UCSD-AML1 (cell line): ENCODE measurements at regions not wholly inside any gene's neighbourhood (a gene's known extent, or its start where the extent isn't known, plus 50 kb on each side); places are given as distances from the start of the nearest gene placed in this dataset.
"Not testable (repeated sequence)": the region's sequence is repeated elsewhere in the genome, so short reads cannot be mapped to it uniquely, and the experiment has no call there.

Experiments
- DNase-seq: peaks from one replicate; lab custom pipeline; 2025; ENCODE audit not compliant: unreplicated experiment; lab: John Stamatoyannopoulos, UW

DNA sequence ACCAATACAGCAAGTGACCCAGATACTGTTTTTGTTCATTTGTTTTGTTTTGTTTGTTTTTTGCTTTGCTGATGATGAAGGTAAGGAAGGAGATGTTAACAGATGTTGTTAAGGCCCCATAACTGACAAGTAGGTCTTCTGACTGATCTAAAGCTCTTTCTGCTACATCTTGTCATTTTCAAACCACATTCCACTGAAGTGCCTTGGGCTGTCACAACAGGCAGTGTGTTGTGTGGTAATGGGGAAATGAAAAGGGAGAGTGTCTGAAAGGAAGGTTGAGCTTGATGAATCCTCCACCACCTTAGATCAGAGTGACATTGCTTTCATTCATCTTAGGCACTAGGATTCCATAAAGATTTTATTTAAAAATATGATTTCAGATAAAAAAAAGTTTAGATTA, 479.4 kb upstream of the SYNCRIP start:
- no peak for DNase-seq

DNA sequence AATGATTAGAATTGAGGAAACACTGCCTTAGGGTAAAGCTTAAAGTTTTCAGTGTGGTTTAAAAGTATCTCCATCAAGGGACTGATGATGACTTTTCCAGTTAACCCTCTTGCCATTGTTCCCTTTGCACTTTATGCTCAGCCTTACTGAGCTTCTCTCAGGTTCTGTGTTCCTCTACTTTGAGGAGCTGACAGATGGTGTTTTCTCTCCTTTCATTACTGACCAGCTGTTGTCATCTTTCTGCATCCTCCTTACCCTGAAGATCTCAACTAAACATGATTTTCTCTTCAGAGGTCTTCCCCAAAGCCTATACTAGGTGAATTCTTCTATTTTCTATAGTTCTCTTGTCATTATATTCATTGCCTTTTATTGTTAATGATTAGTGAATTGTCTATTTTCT, 475.6 kb upstream of the SYNCRIP start:
- DNase-seq = no peak

DNA sequence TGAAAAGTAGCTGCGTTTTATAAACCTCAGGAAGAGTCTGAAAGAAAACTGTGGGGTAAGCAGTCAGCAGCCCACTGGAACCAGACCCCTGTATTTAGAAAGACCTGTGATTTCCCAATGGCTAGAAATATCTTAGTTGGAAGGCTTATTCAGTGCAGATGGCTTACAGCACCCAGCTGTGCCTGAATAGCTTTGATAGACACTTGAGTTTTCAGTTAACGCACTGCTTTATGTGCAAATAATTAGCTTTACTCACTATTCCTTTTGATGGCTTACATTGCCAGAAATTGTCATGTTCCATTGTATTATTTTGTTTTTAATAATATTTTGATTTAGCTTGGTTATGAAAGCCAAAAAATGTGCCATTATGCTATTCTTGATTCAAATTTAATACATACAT, 465.3 kb upstream of the SYNCRIP start:
- no peak for DNase-seq

DNA sequence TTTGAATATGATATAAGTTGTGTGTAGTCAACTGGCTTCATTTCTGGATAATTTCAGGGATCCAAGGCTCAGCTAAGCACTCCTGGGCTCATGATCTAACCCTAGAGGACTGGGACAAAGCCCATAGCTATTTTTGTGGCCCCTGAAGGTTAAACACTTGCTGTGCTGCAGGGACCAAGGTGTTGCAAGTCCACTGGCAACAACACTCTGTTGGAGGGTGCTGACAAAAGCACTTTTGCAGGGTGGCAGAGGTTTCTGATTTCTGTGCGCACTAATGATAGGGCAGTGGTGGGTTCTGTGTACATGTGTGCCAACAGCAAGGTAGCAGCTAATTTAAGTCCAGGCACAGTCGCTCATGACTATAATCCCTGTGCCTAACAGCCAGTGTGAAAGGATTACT, 445.3 kb upstream of the SYNCRIP start:
- DNase-seq = no peak

DNA sequence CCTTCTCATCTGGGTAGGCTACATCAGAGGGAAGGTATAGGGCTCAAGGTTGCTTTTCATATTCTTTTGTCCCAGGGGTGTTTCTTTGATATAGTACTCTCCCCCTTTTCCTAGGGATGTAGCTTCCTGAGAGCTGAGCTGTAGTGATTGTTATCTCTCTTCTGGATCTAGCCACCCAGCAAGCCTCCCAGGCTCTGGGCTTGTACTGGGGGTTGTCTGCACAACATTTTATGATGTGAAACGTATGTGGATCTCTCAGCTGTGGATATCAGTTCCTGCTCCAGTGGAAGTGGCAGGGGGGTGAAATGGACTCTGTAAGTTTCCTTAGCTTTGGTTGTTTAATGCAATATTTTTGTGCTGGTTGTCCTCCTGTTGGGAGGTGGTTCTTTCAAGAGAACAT, 437.3 kb upstream of the SYNCRIP start:
- no peak for DNase-seq

DNA sequence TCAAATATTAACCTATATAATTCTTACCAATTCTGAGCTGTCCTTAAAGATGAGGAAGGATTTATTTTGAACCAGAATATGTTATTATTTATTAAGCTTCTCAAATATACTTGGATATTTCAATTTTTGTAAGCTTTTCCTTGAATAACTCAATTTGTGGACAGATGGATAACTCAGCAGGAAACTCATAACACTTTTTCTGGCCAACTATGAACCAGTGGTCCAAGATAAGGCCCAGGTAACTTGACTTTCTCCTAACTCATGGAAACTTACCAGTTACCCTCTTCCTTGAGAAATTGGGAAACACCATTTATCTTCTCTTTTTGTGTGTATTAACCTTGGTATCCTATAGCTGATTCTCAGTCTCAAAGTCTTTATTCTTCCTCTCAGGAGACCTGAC, 427.5 kb upstream of the SYNCRIP start:
- no peak for DNase-seq

DNA sequence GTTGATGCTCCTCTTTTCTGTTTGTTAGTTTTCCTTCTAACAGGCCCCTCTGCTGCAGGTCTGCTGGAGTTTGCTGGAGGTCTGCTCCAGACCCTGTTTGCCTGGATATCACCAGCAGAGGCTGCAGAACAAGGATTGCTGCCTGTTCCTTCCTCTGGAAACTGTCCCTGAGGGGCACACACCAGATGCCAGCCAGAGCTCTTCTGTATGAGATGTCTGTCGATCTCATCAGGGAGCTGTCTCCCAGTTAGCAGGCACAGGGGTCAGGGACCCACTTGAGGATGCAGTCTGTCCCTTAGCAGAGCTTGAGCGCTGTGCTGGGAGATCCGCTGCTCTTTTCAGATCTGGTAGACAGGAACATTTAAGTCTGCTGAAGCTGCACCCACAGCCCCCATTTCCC, 422.3 kb upstream of the SYNCRIP start:
- not testable (repeated sequence) for DNase-seq

DNA sequence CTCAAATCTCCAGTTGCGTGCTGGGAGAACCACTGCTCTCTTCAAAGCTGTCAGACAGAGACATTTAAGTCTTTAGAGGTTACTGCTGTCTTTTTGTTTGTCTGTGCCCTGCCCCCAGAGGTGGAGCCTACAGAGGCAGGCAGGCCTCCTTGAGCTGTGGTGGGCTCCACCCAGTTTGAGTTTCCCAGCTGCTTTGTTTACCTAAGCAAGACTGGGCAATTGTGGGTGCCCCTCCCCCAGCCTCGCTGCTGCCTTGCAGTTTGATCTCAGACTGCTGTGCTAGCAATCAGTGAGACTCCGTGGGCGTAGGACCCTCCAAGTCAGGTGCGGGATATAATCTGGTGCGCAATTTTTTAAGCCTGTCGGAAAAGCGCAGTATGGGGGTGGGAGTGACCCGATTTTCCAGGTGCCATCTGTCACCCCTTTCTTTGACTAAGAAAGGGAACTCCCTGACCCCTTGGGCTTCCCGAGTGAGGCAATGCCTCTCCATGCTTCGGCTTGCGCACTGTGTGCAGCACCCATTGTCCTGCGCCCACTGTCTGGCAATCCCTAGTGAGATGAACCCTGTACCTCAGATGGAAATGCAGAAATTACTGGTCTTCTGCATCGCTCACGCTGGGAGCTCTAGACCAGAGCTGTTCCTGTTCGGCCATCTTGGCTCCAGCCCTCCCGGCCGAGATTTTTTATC, 414.8 kb upstream of the SYNCRIP start:
- DNase-seq = not testable (repeated sequence)

DNA sequence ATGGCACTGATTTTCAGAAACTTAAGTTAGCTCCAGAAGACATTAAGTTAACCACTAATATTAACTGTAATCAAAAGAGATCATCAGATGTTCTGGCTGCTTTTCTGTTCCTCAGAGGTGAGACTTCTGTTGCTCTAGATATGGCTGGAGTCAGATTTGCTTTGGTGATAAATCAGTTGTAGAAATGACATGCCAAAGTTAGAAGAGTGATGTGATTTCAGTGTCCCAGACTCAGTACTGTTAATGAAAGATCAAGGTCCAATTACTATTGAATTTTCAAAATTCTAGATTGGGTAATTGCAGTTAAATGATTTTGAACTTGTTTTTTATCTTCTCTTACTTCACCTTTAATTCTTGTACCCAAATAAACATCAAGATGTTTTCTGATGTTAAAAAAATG, 402.4 kb upstream of the SYNCRIP start:
- DNase-seq = no peak

DNA sequence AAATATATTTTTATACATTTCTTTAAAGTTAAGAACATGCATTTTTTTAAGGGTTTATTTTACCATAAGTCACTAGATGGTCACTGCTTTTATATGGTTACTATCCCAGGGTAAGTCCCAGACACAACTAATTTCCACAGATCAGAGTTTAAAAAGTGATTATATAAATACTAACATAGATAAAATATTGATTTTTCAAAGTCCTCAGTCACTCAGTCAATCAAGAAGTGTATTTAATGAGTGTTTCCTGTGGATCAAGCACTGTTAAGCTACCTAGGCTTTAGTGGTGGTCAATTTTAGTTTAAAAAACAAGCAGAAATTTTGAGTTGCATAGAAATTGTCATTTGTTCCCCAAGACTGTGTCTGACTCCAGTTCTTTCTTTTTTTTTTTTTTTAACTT, 399.5 kb upstream of the SYNCRIP start:
- no peak for DNase-seq

DNA sequence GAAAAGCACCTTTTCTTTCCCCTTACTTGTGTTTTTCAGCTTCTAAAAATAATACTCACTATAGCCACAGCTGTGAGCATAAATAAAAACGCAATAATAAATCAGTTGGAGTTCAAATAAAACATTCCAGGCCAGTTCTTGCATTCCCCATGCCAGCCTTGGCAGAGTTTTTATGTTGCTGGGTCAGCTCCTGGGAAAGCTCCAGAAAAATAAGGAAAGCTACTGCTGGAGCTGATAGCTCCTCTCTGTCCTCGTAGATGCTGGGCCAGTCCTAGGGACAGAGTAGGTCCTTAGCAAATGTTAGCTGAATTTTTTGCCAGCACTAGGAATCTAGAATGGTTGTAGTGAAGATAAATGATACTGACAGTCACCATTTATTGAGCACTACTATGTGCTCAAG, 389.0 kb upstream of the SYNCRIP start:
- DNase-seq = no peak

DNA sequence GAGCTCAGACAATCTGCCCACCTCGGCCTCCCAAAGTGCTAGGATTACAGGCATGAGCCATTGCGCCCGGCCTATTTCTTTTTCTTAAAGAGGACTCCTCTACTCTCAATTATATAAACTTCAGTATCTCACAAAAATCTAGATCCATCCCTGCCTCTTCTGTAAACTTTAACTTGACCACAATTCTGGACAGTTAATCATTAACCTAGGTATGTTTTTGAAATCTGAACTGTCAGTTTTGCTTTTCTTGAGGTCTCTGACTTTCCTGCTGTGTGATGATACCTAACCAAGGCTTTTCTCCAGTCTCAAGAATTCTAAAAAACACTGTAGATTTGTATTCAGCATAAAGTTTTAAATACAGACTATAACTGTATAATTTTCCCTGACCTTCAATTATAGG, 388.2 kb upstream of the SYNCRIP start:
- DNase-seq = no peak

DNA sequence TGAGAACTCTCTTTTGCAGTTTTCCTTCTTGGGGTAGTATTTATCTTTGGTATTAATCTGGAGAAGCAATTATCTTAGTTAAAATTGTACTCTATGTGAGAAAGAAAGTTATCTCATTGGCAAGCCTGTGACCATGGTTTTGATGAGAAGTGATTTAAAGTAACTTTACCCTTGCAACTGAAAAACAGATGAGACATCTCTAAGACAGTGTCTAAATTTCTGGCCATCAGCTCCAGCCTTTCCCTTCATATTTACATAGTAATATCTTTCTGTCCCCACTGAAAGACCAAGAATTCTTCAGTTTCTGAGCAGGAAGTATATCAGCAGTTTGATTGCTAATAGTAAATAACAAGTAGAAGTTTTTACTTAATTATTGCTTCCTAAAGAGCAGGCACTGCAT, 386.1 kb upstream of the SYNCRIP start:
- DNase-seq = no peak

DNA sequence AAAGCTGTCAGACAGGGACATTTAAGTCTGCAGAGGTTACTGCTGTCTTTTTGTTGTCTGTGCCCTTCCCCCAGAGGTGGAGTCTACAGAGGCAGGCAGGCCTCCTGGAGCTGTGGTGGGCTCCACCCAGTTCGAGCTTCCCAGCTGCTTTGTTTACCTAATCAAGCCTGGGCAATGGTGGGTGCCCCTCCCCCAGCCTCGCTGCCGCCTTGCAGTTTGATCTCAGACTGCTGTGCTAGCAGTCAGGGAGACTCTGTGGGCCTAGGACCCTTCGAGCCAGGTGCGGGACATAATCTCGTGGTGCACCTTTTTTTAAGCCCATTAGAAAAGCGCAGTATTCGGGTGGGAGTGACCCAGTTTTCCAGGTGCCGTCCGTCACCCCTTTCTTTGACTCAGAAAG, 384.2 kb upstream of the SYNCRIP start:
- DNase-seq = not testable (repeated sequence)

DNA sequence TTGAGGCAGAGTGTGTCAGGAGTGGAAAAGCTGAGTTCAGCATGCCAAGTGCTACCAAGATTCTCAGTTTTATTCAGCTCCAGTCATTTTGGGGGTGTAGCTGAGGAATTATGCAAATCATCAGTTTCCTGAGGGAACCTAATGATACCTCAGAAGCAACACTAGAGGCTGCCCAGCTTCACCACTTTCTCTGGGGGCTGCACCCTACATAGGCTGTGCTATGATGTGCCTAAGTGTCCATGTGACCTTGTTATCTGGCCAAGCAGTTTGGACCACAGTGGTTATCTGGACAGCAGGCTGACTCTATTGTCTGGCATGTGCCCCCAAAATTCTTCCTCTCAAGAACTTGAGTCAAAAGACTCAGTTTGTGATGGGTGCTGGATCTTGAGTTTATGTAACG, 374.6 kb upstream of the SYNCRIP start:
- no peak for DNase-seq

DNA sequence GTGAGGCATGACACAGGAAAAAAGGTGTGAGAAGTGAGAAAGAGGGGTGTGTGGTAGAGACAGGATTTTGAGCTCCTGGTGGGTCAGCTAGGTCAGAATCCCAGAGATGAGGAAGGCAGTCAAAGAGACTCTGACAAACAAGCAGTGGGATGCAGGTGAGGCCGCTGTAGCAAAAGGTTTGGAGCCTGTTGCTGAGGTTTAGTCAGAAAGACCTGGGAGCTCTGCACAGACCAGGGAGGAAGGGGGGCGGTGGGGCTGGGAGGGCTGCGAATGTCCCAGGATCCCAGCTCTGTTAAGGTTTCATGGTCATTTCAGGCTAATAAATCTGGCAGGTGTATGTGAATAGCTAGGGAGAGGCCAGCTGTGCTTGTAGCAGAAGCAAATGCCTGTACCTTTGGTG, 373.9 kb upstream of the SYNCRIP start:
- DNase-seq = no peak

DNA sequence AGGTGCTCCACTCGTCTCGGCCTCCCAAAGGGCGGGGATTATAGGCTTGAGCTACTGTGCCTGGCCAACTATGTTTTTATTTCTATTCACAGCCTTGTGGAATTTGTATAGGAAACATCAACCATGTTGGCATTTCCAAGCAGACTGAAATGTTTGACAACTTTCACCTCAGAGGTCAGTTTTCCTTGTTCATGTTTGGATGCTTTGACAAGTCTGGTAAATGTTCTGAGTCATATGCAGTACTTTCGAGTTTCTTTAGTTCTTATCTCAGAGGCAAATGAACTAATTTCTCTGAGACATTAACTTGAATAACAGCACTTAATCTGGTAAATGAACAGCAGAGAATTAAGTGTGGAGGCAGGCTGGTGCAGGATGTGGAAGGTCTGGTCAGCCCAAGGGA, 373.4 kb upstream of the SYNCRIP start:
- no peak for DNase-seq

DNA sequence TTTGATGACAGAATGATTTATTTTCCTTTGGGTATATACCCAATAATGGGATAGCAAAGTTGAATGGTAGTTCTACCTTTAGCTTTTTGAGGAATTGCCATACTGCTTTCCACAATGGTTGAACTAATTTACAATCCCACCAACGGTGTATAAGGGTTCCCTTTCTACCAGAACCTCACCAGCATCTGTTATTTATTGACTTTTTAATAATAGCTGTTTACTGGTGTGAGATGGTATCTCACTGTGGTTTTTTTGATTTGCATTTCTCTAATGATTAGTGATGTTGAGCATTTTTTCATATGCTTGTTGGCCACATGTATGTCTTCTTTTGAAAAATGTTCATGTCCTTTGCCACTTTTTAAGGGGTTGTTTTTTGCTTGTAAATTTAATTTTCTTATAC, 370.3 kb upstream of the SYNCRIP start:
- DNase-seq = not testable (repeated sequence)

DNA sequence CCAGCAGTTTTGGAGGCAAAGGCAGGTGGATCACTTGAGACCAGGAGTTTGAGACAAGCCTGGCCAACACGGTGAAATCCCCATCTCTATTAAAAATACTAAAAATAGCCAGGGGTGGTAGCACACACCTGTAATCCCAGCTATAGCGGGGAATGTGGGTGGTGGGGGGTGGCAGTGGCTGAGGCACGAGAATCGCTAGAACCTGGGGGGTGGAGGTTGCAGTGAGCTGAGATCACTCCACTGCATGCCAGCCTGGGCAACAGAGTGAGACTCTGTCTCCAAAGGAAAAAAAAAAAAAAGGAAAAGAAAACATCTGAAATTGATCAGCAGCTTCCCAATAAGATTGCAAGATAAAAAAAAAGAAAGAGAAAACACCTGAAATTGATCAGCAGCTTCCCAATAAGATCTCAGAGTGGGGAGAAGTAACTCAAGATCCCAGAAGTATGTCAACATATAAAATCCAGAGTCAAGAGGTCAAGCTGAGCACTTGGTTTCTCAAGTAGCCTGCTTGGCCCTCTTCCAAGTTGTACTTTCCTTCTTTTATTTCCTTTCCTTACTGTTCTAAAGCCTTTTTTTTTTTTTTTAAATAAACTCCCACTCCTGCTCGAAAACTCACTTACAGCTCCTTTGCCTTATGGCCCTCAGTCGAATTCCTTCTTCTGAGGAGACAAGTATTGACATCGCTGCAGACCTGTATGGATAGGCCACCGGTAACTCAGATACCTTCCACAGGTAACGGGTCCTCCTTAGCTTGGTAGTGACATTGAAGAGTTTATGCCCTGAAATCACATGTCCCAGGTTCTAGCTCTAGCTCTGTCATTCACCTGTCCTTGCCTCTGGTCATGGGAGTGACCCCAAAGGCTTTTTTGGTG, 368.5 kb upstream of the SYNCRIP start:
- no peak for DNase-seq

DNA sequence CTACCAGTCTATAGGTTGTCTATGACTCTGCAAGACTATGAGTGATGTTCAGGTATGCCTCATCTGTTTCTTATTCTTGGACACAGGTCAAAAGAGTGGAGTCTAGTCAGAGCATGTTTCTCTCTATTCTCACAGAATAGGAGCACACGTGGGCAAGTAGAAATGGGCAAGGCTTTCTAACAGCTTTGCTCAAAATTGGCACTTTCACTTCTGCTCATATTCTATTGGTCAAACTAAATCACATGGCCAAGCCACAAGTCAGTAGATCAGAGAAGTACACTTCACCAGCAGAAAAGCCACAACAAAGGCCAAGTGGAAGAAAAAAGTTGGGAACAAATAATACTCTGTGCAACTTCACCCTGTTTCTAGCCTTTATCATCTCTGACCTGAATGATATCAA, 354.5 kb upstream of the SYNCRIP start:
- DNase-seq = no peak

DNA sequence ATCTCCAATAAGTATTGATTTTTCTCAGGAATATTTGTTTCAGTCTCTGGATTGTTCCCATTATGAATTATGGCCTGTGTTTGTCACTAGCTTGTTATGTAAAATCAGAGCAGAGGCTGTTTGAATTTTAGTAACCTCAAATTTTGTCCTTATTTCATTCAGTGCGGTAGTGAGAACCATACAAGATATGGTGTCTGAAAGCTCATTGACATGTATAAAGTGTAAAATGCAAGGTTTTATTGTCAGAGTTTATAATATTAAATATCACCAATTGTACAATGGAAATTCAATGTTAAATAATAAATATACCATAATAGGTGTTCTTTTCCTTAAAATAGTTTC, 353.3 kb upstream of the SYNCRIP start:
- no peak for DNase-seq

DNA sequence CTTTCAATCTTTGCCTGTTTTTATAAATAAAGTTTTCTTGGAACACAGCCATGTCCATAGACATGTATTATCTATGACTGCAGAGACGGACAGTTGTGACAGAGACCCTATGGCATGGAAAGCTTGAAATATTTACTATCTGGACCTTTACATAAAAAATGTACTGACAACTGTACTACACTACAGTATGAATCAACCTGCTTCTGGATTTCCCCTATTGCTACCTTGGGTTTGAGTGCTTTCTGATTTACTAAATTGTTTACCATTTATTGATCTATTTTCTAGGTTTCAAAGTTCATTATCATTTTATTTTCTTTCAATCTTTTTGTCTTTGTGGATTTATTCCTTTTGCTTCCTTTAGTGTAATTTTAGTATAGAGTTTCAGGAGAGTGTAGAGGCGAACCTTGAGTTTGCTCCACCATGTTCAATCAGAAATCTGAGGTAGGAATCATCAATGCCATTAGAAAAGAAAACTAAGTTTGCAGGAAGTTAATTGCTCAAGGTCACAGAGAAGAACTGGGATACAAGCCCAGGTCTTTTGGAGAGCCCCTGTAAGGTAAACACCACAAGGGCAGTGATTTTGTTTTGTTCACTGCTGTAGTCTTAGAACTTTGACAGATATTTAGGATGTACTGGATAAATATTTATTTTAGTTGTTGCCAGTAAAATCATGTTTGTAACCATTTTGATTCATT, 352.8 kb upstream of the SYNCRIP start:
- no peak for DNase-seq
